ENCODE measurements at regions not wholly inside any gene's neighbourhood (a gene's known extent, or its start where the extent isn't known, plus 50 kb on each side); places are given as distances from the start of the nearest gene placed in this dataset.

- no peak overlapping the region for H3K9ac ChIP-seq (ENCODE audit: low read length in 3 of 3)
- H3K9me3 ChIP-seq (ENCODE audit: control insufficient read depth in 2 of 3, insufficient read depth in 1 of 3, low read length in 3 of 3): no peaks in the 10 kb centered on the region
- TF ChIP-seq CTCF (IDR thresholded peaks at IDR 0.05; ENCODE audit: borderline replicate concordance, extremely low read depth, insufficient read depth): no peak
- no peak for DNase-seq
- no peaks in the 10 kb centered on the region for H3K27me3 ChIP-seq (ENCODE audit: control insufficient read depth, insufficient read depth, low read length)
- H3K27ac ChIP-seq (ENCODE audit: low read depth in 2 of 2, low read length in 2 of 2): no peak overlapping the region
- H3K4me1 ChIP-seq (ENCODE audit: control insufficient read depth in 2 of 3, insufficient read depth in 2 of 3, low read depth in 1 of 3, low read length in 3 of 3): no peaks in the 10 kb centered on the region
- no peaks in the 10 kb centered on the region for H3K36me3 ChIP-seq (ENCODE audit: control insufficient read depth in 2 of 3, insufficient read depth in 3 of 3, low read length in 3 of 3)
- no peak overlapping the region for H3K4me3 ChIP-seq (ENCODE audit: low read length in 3 of 3)
- intact Hi-C loops (cut with DNase I): no loop called here
- FAIRE-seq: no peak
These were observed 233.6 kb downstream of the POSTN start for GRCh38 chr13:37364956-37365355.

GRCh38 chr13:37364007-37364406 is 234.6 kb downstream of the POSTN start:
- intact Hi-C loops (cut with DNase I): no loop called here
- no peaks in the 10 kb centered on the region for H3K27me3 ChIP-seq (ENCODE audit: control insufficient read depth, insufficient read depth, low read length)
- H3K4me1 ChIP-seq (ENCODE audit: control insufficient read depth in 2 of 3, insufficient read depth in 2 of 3, low read depth in 1 of 3, low read length in 3 of 3): no peaks in the 10 kb centered on the region
- H3K9me3 ChIP-seq (ENCODE audit: control insufficient read depth in 2 of 3, insufficient read depth in 1 of 3, low read length in 3 of 3): no peaks in the 10 kb centered on the region
- no peak for FAIRE-seq
- H3K4me3 ChIP-seq (ENCODE audit: low read length in 3 of 3): no peak overlapping the region
- no peak for TF ChIP-seq CTCF (IDR thresholded peaks at IDR 0.05; ENCODE audit: borderline replicate concordance, extremely low read depth, insufficient read depth)
- DNase-seq: no peak
- H3K27ac ChIP-seq (ENCODE audit: low read depth in 2 of 2, low read length in 2 of 2): no peak overlapping the region
- H3K9ac ChIP-seq (ENCODE audit: low read length in 3 of 3): no peak overlapping the region
- H3K36me3 ChIP-seq (ENCODE audit: control insufficient read depth in 2 of 3, insufficient read depth in 3 of 3, low read length in 3 of 3): no peaks in the 10 kb centered on the region

- no peak for TF ChIP-seq CTCF (IDR thresholded peaks at IDR 0.05; ENCODE audit: borderline replicate concordance, extremely low read depth, insufficient read depth)
- Histone ChIP-seq H3K9ac (ENCODE audit: low read length in 3 of 3) (no peak overlapping the region), H3K4me1 (ENCODE audit: control insufficient read depth in 2 of 3, insufficient read depth in 2 of 3, low read depth in 1 of 3, low read length in 3 of 3) (no peaks in the 10 kb centered on the region), H3K9me3 (ENCODE audit: control insufficient read depth in 2 of 3, insufficient read depth in 1 of 3, low read length in 3 of 3) (no peaks in the 10 kb centered on the region), H3K27me3 (ENCODE audit: control insufficient read depth, insufficient read depth, low read length) (no peaks in the 10 kb centered on the region), H3K27ac (ENCODE audit: low read depth in 2 of 2, low read length in 2 of 2) (no peak overlapping the region), H3K36me3 (ENCODE audit: control insufficient read depth in 2 of 3, insufficient read depth in 3 of 3, low read length in 3 of 3) (no peaks in the 10 kb centered on the region), H3K4me3 (ENCODE audit: low read length in 3 of 3) (no peak overlapping the region)
- FAIRE-seq (no peak), DNase-seq (no peak)
- intact Hi-C loops (cut with DNase I): no loop called here
These were observed 237.0 kb downstream of the POSTN start for GRCh38 chr13:37361608-37362007.

DNA sequence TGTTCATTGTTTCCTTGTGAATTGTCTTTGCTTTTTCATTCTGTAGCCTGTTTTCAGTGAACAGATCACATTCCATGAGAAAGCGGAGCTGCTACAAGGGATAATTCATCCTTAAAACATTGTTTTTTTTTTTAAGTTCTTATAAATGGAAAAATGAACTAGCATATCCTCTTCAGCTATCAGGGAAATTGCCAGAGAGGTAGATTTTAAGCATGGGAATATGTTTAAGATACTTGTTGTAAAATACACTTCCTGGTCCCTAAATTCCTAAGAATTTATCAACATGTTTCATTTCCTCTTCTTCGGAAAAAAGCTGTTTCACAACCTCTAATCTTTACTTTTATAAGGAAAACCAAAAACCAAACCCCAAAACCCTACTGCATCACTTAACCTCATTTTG is 238.0 kb downstream of the POSTN start:
- intact Hi-C loops (cut with DNase I): no loop called here

More for the DNA sequence above, 238.0 kb downstream of the POSTN start:
- TF ChIP-seq CTCF (IDR thresholded peaks at IDR 0.05; ENCODE audit: borderline replicate concordance, extremely low read depth, insufficient read depth): no peak
- Histone ChIP-seq H3K36me3 (ENCODE audit: control insufficient read depth in 2 of 3, insufficient read depth in 3 of 3, low read length in 3 of 3) (no peaks in the 10 kb centered on the region), H3K4me3 (ENCODE audit: low read length in 3 of 3) (no peak overlapping the region), H3K9me3 (ENCODE audit: control insufficient read depth in 2 of 3, insufficient read depth in 1 of 3, low read length in 3 of 3) (no peaks in the 10 kb centered on the region), H3K9ac (ENCODE audit: low read length in 3 of 3) (no peak overlapping the region), H3K4me1 (ENCODE audit: control insufficient read depth in 2 of 3, insufficient read depth in 2 of 3, low read depth in 1 of 3, low read length in 3 of 3) (no peaks in the 10 kb centered on the region), H3K27me3 (ENCODE audit: control insufficient read depth, insufficient read depth, low read length) (no peaks in the 10 kb centered on the region), H3K27ac (ENCODE audit: low read depth in 2 of 2, low read length in 2 of 2) (no peak overlapping the region)
- DNase-seq: no peak
- no peak for FAIRE-seq
